HG02885 (cell line): ENCODE measurements at regions not wholly inside any gene's neighbourhood (a gene's known extent, or its start where the extent isn't known, plus 50 kb on each side); places are given as distances from the start of the nearest gene placed in this dataset.
"Not testable (repeated sequence)": the region's sequence is repeated elsewhere in the genome, so short reads cannot be mapped to it uniquely, and the experiment has no call there.

Experiments used
- ATAC-seq: cut with Tn5 transposase; IDR thresholded peaks from one replicate; pipeline ENCODE4 v1.9.1; 2021; ENCODE audit warnings: mild to moderate bottlenecking; ENCODE audit not compliant: unreplicated experiment, poor library complexity

GRCh38 chr2:105691947-105692390 lies 52.7 kb upstream of the NCK2 start:
- peak; percentile 64 for ATAC-seq

GRCh38 chr2:105690566-105690965 lies 54.1 kb upstream of the NCK2 start:
- ATAC-seq = no peak

GRCh38 chr2:105689484-105689883 lies 55.2 kb upstream of the NCK2 start:
- ATAC-seq = no peak

DNA sequence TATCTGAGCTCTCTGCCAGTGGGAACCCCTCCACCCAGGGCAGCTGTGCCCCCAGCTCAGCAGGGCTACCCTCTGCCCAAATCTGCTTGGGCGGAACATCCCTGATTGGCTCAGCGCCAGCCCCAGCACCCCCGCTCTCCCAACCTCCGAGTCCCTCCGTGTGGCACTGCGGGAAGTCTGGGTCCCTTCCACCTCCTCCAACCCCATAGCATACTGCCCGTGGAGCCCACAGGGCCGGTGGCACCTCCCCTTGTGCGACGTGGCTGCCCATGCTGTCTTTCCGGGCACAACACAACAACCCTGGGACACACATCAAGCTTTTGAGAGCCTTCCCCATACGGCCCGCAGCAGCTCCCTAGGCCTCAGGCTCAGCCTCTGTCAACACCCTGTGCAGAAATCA lies 55.8 kb upstream of the NCK2 start:
- ATAC-seq = no peak

DNA sequence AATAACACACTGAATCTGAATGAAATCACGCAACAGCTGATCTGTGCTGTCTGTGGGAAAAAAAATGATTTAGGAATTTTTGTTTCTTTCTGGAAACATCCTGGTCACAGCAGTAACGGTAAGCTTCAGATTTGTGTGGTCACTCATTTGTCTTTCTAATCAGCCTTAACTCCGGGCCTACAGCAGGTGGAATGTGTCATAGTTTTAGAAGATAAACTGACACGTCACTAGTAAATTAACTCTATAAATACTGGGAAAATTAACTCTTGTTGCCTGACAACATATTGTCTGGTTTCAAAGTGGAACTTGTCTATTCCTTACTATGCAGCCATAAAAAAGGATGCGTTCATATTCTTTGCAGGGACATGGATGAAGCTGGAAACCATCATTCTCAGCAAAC lies 58.1 kb upstream of the NCK2 start:
- no peak for ATAC-seq

DNA sequence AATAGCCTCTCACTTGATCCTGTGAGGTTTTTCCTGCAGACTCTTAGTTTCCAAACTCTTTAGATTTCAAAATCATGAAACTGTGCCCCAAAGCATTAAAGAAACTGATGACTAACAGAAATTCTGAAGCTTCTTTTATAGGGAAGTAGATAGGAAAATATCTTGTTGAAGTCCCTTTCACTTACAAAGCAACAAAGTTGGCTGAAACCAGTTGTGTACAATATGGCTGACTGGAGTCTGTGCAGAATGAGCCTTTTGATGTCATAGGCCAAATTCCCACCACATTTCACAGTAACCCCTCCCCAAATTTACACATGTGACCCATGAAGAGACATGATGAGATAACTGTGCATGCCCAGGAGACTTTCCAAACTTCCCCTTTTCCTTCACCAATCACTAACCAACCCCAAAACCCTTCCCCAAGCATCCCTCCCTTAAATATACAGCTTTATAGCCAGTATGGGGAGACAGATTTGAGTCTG lies 61.7 kb upstream of the NCK2 start:
- no peak for ATAC-seq

- ATAC-seq = no peak
Measured at GRCh38 chr2:105682401-105682800, 62.3 kb upstream of the NCK2 start.

GRCh38 chr2:105681927-105682326 lies 62.8 kb upstream of the NCK2 start:
- ATAC-seq = no peak

DNA sequence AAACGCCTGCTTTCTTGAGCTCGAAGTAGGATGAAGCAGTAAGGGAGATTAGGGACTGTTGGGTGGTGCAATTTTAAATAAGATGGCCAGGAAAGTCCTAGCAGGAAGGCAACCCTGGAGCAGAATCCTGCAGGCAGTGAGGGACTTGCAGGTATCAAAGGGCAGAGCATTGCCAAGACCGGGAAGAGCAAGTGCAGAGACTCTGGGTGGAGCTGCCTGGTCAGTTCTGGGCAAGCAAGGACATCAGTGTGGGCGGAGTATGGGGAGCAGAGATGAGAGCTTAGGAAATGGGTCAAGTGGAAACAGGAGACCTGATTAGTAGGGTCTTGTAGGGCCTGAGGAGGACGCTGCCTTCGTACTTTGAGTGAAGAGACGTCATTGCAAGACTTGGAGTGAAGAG lies 64.4 kb upstream of the NCK2 start:
- ATAC-seq = no peak

- ATAC-seq = no peak
Measured at GRCh38 chr2:105678346-105678745, 66.4 kb upstream of the NCK2 start.

GRCh38 chr2:105677901-105678300 lies 66.8 kb upstream of the NCK2 start:
- no peak for ATAC-seq

GRCh38 chr2:105675841-105676240 lies 68.9 kb upstream of the NCK2 start:
- ATAC-seq = no peak

- ATAC-seq = no peak
Measured at GRCh38 chr2:105674859-105675541, 69.7 kb upstream of the NCK2 start.

DNA sequence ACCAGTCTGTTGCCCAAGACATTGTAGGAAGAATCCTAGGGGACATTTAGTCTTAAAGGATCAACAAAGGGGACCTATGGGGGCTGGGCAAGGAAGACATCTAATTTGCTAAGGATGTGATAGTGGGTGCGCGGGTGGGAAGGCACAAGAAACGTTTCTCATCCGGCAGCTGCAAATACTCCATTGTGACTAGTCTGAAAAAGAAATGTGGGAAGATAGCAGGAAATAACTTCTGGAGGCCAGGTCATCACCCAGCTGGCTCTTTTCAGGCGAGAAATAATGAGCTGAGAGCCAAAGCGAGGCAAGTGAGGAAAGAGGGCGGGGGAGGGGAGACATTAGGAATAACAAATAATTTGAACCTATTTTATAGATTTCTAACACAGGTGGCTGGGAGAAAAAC lies 70.3 kb upstream of the NCK2 start:
- no peak for ATAC-seq

DNA sequence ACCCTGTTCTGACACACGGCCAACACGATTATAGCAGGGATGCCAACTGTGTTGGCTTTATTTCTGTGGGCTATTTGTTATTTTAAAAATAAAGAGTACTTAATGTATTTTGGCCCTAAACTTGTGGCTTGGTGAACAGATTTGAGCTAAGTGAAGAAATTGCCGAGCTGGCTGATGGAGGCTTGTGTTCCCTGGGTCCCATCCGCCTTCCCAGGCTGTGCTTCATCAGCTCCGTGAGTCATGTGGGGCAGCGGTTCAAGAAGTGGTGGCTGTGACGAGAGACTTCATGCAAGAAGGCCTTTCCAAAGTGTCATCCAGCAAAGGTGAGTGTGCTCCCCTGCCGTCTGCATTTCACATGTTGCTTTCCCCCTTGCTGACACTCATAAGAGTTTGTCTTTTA lies 73.6 kb upstream of the NCK2 start:
- no peak for ATAC-seq

GRCh38 chr2:105669384-105669891 lies 75.3 kb upstream of the NCK2 start:
- ATAC-seq = no peak

DNA sequence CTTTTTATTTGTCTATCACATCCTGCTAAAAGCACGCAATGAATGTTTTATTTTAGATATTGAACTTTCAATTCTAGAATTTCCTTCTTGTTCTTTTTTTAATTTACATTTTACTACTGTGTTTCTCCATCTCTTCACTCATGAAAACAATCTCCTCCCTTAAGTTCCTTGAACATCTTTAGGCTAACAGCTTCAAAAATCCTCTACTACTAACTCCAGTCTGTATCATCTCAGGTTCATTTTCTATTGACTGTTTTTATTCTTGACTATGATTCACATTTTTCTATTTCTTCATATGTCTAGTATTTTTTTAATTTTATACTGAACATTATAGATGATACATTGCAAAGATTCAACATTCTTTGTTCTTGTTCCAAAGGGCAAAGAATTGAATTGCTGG lies 79.2 kb upstream of the NCK2 start:
- ATAC-seq = no peak

DNA sequence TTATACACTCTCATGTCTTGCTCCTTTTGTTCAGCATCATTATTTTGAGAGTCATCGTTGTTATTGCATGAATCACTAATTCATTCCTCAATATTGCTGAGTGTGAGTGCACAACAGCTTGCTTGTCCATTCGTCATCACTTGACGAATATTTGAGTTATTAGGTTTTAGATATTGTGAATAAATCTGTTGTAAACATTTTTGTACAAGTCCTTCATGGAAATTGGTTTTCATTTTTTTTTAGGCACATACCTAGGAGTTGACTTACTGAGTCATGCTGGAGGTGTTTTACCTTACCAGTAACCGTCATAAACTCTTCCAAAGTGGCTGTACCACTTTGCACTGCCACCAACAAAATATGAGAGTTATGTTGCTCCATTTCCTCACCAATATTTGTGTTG lies 84.2 kb upstream of the NCK2 start:
- no peak for ATAC-seq

GRCh38 chr2:105655723-105656606 lies 88.7 kb upstream of the NCK2 start:
- not testable (repeated sequence) for ATAC-seq

- ATAC-seq = no peak
Measured at GRCh38 chr2:105655244-105655643, 89.5 kb upstream of the NCK2 start.

GRCh38 chr2:105654474-105655004 lies 90.2 kb upstream of the NCK2 start:
- ATAC-seq = no peak
